Limb (tissue), 2 donors: ENCODE measurements at regions not wholly inside any gene's neighbourhood (a gene's known extent, or its start where the extent isn't known, plus 50 kb on each side); places are given as distances from the start of the nearest gene placed in this dataset.

Experiments
- DNase-seq, 2 donors: peaks; one replicate each; pipeline ENCODE4 v3.0.0-alpha.2; 2016; ENCODE audit errors: extremely low spot score in 2 of 2

GRCh38 chr9:13651969-13652663 lies 372.6 kb upstream of the MPDZ start:
- DNase-seq: no peak

GRCh38 chr9:13651526-13651925 lies 372.0 kb upstream of the MPDZ start:
- no peak for DNase-seq

DNA sequence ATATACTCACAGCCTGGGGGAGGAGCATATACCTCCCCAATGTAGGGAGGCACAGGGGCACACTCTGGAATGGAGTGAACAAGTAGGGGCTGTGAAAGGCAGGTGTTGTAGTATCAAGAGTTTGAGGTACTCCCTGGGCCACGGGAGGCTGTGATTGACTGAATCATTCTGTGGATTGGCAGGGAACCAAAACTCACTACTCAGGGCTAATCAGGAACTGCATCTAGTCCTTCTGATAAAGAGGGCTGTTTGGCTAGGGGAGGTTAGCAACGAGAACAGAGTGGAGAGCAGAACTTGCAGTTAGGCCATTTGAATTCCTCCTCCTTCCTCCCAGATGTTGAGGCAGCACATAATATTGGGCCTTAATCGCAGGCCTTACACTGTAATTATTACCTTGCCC lies 369.2 kb upstream of the MPDZ start:
- no peak for DNase-seq

GRCh38 chr9:13648068-13648467 lies 368.6 kb upstream of the MPDZ start:
- DNase-seq: no peak

GRCh38 chr9:13646500-13647021 lies 367.1 kb upstream of the MPDZ start:
- DNase-seq: no peak

DNA sequence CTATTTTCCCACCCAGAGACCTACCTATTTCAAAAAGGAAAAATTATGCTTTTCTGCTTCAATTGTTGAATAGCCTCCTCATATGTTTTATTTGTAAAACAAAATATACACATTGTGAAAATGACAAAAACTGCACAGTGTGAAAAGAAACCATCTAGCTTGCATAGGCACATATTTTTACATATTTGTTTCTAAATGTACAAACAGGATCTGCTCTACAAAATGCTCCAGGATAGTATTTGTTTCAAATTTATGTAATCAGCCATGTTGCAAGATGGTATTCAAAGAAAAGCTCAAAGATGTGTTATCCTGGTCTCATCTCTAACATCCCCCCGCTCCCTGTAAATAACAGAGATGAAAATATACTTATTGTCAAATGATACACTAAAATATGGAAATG lies 366.1 kb upstream of the MPDZ start:
- no peak for DNase-seq

DNA sequence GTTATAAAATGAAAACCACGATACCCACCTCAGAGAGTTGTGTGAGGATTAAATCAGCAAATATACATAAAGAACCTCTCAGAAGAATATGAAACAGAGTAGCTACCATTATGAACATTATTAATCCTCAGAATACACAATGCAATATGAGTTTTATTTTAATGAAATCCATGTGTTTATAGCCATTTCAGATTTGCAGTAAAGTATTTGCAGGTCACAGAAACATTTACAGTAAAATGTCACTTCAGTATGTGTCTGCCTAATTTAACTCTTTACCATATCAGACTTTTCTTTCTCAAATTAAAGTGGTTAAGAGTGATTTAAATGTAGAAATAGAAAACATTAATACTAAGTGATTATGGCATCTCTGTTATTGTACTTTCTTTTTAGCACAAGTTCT lies 365.2 kb upstream of the MPDZ start:
- no peak for DNase-seq

GRCh38 chr9:13642646-13643045 lies 363.2 kb upstream of the MPDZ start:
- DNase-seq: no peak

- no peak for DNase-seq
Observed at GRCh38 chr9:13629067-13629466, 349.6 kb upstream of the MPDZ start.

- DNase-seq: no peak
Observed at GRCh38 chr9:13628526-13628925, 349.0 kb upstream of the MPDZ start.

DNA sequence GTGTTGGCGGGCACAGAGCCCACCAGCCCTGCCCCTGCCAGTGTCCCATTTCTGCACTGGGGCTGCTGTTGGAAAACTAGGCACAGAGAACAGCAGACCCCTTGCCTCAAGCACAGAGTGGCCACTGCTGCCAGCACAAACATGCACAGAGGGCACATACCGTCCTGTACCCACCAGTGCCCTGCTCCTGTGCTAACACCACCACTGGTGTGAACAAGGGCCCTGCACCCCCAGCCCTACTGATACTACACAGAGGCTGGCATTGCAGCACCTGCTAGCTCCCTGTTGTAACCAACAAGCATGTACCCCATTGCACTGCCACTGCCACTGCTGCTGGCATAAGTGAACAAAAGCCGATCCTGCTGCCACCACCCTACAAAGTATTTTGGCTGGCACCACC lies 348.0 kb upstream of the MPDZ start:
- DNase-seq: no peak

GRCh38 chr9:13627071-13627470 lies 347.6 kb upstream of the MPDZ start:
- no peak for DNase-seq

- no peak for DNase-seq
Observed at GRCh38 chr9:13626601-13627000, 347.1 kb upstream of the MPDZ start.

GRCh38 chr9:13621872-13622564 lies 342.5 kb upstream of the MPDZ start:
- DNase-seq: no peak

- no peak for DNase-seq
Observed at GRCh38 chr9:13616491-13617035, 337.1 kb upstream of the MPDZ start.

- no peak for DNase-seq
Observed at GRCh38 chr9:13615660-13616490, 336.4 kb upstream of the MPDZ start.

DNA sequence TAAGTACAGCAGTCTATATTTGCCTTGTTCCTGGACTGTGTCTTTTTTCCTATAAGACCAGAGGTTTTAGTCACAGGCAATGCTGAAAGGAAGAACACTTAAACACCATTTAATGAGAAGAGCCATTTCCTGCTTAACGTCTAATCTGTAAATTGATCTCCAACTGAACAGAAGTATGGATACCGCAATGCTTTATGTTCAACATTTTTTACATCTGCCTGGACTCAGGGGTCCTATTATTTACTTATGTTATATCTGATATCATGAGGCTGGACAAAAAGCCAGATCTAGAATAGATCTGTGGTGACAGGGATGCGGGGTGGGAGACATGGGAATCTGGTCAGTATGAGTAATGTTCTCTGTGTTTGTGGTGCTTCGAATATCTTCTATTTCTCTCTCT lies 334.6 kb upstream of the MPDZ start:
- no peak for DNase-seq

DNA sequence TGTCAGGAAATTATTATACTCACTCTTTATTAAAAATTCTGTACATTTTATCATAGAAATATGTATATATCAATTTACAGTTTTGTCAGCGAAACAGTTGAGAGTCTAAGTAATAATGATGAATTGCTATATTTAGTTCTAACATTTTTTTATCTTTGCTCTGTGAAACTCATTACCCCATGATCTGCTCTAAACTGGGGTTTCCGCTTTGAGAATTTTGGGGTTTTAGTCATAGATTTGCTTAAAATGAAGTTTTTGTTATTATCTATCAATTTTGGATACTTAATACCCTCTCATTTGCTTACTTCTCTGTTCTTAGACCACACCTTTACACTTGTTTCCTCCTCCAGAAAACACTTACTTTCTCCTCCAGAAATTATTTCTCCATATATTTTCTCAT lies 333.8 kb upstream of the MPDZ start:
- no peak for DNase-seq

GRCh38 chr9:13608451-13608850 lies 329.0 kb upstream of the MPDZ start:
- DNase-seq: no peak

DNA sequence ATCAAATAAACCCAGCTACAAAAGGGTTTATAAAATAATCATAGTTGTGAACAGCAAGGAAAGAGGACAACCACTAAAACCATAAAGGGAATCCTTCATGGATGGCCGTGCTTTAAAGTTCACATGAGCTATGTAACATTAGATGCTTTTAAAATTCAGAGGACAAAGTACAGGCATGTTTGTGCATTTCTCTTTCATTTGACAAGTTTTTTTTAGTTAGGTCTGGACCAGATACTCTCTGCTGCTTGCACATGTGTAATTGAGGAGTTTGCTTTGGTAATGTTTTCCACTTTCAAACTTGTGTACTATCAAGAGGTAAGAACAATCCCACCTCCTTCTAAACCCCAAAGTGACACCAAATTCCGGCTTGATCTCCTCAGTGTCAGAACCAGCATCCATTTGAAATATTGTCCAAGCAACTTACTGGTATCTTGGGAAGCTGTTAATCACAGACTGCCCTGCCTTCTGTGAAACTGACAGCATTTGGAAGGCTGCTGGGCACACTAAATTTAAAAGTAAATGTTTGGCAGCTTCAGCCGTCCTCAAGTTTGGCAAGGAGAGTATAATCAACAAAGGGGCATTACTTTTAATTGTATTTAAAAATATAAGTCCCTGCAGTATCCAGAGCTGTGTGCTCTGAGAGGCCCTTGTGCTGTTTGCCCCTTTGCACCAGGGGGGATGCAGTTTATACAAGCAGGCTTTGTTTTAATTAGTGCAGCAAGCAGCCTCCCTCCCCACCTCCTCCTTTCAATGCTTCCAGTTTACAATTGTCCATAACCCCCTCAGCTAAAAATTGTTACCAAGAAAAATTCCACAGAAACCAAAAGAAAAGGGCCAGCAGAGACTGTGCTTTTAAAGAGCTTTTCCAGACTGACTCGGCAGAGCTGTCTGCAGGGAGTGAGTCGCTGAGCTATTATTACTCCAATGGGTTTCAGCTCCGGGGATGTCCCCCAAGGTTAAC lies 328.3 kb upstream of the MPDZ start:
- peak in 1 of 2 donors; percentile 55 for DNase-seq

- DNase-seq: no peak
Observed at GRCh38 chr9:13606586-13606985, 327.1 kb upstream of the MPDZ start.
